Hematopoietic multipotent progenitor cell treated with erythropoietin and hydrocortisone succinate and interleukin-3 and kit ligand, for 4 days (in vitro differentiated cells): ENCODE measurements at regions not wholly inside any gene's neighbourhood (a gene's known extent, or its start where the extent isn't known, plus 50 kb on each side); places are given as distances from the start of the nearest gene placed in this dataset.

ENCODE experiments used
- DNase-seq: peaks from one replicate; pipeline ENCODE4 v3.0.0-alpha.2; 2015

DNA sequence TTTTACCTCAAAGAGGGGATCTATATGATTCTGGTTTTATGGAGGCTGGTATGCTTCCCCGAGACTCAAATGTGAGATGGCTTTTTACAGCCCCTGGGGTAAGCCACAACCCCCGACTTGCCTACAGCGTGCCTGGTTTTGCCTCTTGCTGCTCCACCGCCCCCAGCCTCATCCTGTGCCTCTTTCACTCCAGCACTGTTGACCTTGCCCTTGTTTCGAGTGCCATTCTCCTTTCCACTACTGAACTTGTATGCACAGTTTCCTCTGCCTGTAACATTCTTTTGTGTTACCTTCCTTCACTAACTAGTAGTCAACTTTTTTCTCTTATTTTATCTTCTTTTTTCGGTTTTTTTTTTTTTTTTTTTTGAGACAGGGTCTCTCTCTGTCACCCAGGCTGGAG is 219.0 kb upstream of the ZBED5 start:
- DNase-seq = no peak

DNA sequence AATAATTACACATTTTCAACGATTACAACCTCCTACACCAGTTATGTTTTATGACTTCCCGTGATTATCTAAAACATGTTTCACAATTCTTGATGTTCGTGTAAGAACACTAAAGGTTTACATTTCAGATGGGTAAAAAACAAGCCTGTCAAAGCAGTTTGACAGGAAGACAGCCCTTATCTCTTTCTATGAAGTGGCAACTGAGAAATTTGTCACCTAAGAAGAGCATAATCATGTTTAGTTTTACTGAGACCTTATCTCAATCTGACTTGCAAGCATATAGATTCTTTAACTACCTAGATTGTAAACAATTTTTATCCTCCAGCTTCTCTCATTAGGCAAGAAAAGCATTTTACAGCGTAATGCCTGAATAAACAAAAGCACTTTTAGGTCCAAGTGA is 218.4 kb upstream of the ZBED5 start:
- DNase-seq = no peak

- no peak for DNase-seq
Measured at GRCh38 chr11:11075515-11076171, 217.8 kb upstream of the ZBED5 start.

DNA sequence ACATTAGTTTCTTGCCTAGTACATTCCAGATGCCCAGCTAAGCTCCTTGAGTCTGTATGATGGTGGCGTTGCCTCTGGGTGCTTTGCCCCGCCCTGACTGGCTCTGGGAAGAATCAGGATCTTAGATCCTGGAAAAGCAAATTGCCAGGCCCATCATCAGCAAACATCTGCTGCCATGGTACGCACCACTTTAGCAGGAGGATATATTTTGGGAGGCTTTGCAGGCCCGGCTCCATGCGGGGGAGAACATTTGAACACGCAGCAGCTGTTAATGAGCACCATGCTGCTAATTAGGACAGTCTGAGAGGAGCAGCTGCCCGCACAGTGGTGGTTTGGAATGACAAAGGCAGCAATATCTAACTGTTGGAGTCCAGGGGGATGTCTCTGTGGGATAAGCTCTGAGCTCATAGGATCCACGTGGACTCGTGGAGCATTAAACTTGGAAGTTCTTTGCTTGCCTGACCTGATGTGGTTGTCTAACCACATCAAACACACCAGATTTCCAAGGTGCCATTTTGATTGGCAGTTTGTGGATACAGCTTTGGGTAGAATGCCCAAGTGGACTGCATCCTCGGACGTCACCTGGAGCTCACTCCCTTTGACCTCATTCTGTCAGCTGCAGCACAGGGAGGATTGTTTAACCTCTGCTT is 217.0 kb upstream of the ZBED5 start:
- no peak for DNase-seq

DNA sequence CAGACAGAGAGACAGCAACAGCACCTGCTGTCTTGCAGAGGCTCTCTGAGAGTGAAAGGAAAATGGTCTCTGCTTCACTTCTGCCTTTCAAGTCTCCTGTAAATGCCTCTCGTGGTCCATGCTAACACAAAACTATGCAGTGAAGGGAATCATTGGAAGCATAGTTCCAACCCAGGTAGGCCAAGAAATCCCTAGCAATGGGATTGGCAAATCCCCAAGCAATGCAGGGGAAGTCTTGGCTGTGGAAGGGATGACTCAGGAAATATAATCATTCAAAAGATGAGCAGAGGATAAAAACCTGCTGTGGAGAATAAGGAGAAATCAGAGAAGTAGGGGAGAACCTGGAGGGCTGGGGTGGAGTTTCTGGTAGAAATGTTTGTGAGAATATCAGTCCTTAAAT is 216.1 kb upstream of the ZBED5 start:
- no peak for DNase-seq

- no peak for DNase-seq
Measured at GRCh38 chr11:11072067-11072466, 214.2 kb upstream of the ZBED5 start.

- no peak for DNase-seq
Measured at GRCh38 chr11:11071486-11071885, 213.6 kb upstream of the ZBED5 start.

DNA sequence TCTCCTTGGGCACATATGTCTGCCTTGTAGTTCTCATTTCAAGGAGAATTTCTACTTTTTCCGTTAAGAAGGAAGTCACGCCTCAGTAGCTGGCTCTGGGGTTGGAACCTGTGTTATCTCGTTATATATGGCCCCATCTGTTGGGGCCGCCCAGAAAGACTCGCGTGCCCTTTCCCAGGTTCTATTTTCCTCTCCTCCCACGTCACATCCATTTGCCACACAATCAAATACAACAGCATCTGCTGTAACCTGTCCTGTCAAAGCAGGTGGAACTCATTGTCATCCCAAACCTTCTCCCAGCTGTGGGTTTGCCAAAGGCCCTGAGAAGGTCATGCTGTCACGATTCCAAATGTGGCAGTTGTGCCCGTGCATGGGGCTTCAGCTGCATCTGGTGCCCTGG is 213.1 kb upstream of the ZBED5 start:
- no peak for DNase-seq

GRCh38 chr11:11069841-11070835 is 212.3 kb upstream of the ZBED5 start:
- DNase-seq = no peak

DNA sequence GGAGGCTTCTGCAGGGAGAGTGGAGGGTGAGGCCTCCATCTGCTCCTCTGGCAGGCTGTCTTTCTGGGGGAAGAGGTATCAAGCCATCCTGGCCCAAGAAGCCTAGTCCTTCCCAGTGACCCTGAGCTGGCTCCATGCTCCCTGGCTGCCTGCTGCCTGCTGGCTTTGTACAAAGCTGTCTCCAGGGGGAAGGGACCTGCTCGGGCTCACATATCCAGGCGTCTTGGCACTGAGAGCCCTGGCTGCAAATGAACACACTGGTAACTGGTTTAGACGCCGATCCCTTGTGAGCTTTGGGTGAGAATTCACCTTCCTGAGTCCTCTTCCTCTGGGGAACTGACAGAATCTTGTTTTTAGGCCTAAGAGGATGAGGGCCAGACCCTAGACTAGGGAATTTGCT is 210.3 kb upstream of the ZBED5 start:
- DNase-seq = no peak

GRCh38 chr11:11065396-11065795 is 207.5 kb upstream of the ZBED5 start:
- DNase-seq = no peak

DNA sequence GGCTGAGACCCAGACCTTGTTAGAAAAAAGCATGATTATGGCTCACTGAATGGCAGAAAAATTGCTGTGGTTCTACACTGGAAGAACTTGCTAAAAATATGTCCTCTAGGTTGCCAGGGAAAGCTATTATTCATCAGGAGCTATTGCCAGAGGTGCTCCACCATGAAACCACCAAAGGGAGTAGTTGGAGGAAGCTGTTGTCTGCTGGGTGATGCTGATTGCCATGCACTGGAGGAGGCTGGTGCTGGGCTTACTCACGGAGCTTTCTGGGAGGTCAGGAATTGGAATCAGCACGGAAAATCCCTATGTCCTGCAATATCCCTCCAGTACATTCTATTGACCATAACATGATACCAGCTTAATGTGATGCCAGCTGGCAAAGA is 199.6 kb upstream of the ZBED5 start:
- DNase-seq = no peak

- DNase-seq = no peak
Measured at GRCh38 chr11:11056749-11057471, 199.1 kb upstream of the ZBED5 start.

DNA sequence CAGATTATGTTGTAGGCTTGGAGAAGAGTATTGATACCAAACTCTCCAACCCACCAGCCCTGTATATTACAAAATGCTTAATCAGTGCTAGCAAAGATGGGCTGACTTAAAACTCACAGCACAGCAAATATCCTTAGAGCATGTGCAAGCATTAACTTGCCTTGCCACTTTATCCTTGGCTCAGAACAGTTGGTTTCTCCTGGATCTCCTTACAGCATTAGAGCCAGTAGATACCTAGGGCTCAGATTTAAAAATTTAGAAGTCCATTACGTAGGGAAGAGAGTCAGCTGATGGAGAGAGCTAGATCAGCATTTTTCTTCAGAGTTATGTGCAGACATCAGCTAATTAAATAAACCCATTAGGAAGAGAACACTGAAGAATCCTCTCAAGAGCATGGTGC is 198.5 kb upstream of the ZBED5 start:
- no peak for DNase-seq

- DNase-seq = no peak
Measured at GRCh38 chr11:11047851-11048610, 190.2 kb upstream of the ZBED5 start.

GRCh38 chr11:11046781-11047180 is 188.9 kb upstream of the ZBED5 start:
- peak; percentile 57 for DNase-seq

- DNase-seq = no peak
Measured at GRCh38 chr11:11045156-11045930, 187.5 kb upstream of the ZBED5 start.

DNA sequence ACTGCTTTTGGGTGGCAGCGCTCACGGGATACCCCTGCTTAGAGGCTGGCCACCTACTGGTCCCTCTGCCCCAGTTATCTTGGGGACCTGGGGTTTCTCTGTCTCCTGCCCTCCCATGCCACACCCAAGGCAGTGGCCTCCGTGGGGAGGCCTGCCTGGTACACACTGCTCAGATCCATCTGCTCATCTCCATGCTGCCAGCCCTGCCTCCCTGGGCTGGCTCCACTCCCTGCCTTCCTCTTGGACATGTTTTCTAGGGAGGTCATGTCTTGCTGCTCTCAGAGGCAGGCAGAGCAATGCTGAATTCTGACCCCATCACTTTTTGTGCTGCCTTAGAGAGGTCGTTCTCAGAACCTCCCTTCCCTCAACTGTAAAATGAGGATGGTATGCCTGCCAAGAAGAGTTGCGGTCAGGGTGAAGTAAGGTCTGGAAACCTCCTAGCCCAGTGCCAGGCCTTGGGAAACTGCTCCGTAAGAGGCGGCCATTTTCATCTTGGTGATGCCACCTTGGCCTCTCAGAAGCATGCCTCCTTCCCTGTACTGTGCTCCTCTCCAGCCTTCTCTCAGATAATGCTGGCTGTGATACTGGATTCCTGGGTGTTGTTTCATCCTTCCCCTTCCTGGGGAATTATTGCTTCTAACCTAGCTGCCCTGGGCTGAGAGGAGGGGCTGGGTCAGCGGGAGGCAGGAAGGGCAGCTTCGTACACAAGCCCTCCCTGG is 186.4 kb upstream of the ZBED5 start:
- DNase-seq = no peak

GRCh38 chr11:11043721-11044120 is 185.9 kb upstream of the ZBED5 start:
- no peak for DNase-seq

DNA sequence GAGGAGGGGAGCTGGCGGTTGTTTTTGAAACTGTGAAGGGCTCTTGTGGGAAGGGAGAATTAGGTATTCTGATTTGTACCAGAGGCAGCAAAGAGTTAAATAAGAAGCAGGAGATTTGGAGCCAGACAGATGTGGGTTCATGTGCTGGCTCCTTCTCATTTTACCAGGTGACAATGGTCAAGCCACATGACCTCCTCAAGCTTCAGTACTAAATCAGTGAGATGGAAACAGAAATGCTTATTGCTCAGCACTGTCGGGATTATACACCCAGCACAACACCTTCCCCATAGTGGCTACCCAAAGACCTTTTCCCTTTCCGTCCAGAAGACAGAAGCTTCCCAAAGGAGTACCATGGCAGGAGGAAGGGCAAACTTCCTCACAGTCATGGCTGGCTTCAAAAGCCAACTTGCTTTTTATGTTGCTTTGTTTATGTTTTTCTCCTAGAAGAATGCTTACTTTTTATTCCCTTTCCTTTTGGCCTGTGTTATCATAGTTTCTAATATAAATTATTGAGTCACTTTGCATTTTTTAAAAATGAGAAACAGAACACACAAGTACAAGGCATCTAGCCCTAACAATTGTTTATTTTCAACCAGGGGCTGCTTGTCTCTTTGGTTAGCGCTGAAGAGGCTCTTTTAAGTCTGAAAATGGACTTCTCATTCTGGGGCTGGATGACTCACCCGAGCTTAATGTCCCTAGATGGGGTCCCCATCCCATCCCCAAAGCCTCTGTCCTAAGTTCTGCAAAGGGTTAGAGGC is 181.5 kb upstream of the ZBED5 start:
- DNase-seq = no peak
